ENCODE measurements at regions not wholly inside any gene's neighbourhood (a gene's known extent, or its start where the extent isn't known, plus 50 kb on each side); places are given as distances from the start of the nearest gene placed in this dataset.
A peak's percentile ranks its signal among the peaks of the same experiment; 100 is the strongest.

DNA sequence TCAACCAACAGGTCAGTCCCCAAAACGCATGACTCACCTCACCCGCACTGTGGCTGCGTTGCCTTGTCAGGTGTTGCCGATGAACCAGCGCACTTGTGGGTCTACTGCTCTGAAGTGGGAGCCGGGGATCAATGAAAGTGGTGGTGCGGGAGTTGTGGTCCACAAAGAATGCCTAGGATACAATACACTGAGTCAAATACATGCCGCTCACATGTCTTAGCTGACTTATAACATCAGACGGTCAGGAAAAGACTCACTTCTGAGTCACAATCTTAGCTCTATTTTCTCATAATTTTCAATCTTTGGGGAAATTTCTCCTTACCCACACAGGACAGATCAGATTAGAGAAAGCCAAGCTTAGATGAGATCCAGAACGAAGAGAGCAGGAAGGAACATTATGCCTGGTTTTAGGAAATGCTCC is 107.1 kb upstream of the STK17B start:
- TF ChIP-seq, protein P1, sequence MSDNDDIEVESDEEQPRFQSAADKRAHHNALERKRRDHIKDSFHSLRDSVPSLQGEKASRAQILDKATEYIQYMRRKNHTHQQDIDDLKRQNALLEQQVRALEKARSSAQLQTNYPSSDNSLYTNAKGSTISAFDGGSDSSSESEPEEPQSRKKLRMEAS (IDR thresholded peaks at IDR 0.05; ENCODE audit: insufficient read depth, insufficient read length), result no peak
- TF ChIP-seq POLR2A (IDR thresholded peaks at IDR 0.05; ENCODE audit: low read depth, low read length) (peak; percentile 81), MYC (IDR thresholded peaks at IDR 0.05; ENCODE audit: low read depth, low read length) (no peak), POLR2AphosphoS5 (IDR thresholded peaks at IDR 0.05; ENCODE audit: insufficient read depth, low read depth, low read length) (peak; percentile 68), JUN (IDR thresholded peaks at IDR 0.05; ENCODE audit: borderline replicate concordance, insufficient read depth, insufficient read length, low read depth) (peak; percentile 71)
- TF ChIP-seq, protein P2, sequence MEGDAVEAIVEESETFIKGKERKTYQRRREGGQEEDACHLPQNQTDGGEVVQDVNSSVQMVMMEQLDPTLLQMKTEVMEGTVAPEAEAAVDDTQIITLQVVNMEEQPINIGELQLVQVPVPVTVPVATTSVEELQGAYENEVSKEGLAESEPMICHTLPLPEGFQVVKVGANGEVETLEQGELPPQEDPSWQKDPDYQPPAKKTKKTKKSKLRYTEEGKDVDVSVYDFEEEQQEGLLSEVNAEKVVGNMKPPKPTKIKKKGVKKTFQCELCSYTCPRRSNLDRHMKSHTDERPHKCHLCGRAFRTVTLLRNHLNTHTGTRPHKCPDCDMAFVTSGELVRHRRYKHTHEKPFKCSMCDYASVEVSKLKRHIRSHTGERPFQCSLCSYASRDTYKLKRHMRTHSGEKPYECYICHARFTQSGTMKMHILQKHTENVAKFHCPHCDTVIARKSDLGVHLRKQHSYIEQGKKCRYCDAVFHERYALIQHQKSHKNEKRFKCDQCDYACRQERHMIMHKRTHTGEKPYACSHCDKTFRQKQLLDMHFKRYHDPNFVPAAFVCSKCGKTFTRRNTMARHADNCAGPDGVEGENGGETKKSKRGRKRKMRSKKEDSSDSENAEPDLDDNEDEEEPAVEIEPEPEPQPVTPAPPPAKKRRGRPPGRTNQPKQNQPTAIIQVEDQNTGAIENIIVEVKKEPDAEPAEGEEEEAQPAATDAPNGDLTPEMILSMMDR (IDR thresholded peaks at IDR 0.05; ENCODE audit: extremely low read depth in 1 of 2, insufficient read depth in 1 of 2, low read depth in 1 of 2, low read length in 2 of 2), result no peak

Data from endothelial cell of umbilical vein (primary cell).